ENCODE measurements at regions not wholly inside any gene's neighbourhood (a gene's known extent, or its start where the extent isn't known, plus 50 kb on each side); places are given as distances from the start of the nearest gene placed in this dataset.
"Not testable (repeated sequence)": the region's sequence is repeated elsewhere in the genome, so short reads cannot be mapped to it uniquely, and the experiment has no call there.

DNA sequence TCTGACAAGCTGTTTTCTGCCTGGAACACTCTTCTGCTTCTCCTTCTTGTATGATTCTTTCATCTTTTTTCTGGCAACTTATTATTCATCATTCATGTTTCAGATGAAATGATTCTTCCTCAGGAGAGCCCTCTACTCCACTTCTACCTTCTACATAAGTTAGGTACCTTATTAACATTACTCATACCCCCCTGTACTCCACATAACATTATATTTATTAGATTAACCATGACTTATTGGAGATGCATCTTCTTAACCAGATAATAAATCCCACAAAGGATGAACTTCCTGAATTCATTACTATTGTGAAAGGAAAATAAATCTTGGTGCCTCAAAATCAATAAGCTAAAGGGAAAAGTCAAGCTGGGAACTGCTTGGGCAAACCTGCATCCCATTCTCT, 1636.5 kb upstream of the FLRT2 start:
- POLR2A ChIA-PET, result no interaction called here
- intact Hi-C loops (cut with DNase I, micrococcal nuclease), result no loop called here
- CTCF ChIA-PET, result no interaction called here
- no peak overlapping the region for H3K4me3 Mint-ChIP-seq
- no peak overlapping the region for H3K27ac Mint-ChIP-seq
- DNase-seq (no peak), ATAC-seq (no peak)
- peaks cover 3% of the 10 kb centered on the region for H3K9me3 Mint-ChIP-seq (ENCODE audit: low read depth)
- no peaks in the 10 kb centered on the region for H3K27me3 Mint-ChIP-seq
- no peaks in the 10 kb centered on the region for H3K4me1 Mint-ChIP-seq
- H3K36me3 Mint-ChIP-seq (ENCODE audit: low read depth), result no peaks in the 10 kb centered on the region

DNA sequence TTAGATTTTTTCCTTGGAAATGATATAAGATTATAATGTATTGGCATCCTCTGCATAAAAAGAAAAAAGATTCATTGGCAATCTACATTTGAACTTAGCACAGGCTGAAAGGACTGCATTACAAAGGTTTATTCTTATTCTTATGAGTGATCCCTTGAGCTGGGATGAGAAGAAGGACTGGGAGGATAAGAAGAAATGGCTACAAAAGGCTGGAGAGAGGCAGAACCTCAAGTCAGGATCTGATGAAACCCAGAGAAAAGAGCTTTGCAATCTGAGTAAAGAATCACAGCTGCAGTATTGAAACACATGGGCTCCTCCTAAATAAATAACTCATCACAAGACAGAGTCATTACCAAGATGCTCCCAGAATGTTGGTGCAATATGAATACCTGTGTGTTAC, 1635.4 kb upstream of the FLRT2 start:
- no peak overlapping the region for H3K27ac Mint-ChIP-seq
- DNase-seq, result no peak
- ATAC-seq, result no peak
- intact Hi-C loops (cut with DNase I, micrococcal nuclease), result no loop called here
- H3K36me3 Mint-ChIP-seq (ENCODE audit: low read depth), result no peaks in the 10 kb centered on the region
- H3K9me3 Mint-ChIP-seq (ENCODE audit: low read depth), result peaks cover 3% of the 10 kb centered on the region
- CTCF ChIA-PET, result no interaction called here
- POLR2A ChIA-PET, result no interaction called here
- H3K4me3 Mint-ChIP-seq, result no peak overlapping the region
- no peaks in the 10 kb centered on the region for H3K27me3 Mint-ChIP-seq
- no peaks in the 10 kb centered on the region for H3K4me1 Mint-ChIP-seq

DNA sequence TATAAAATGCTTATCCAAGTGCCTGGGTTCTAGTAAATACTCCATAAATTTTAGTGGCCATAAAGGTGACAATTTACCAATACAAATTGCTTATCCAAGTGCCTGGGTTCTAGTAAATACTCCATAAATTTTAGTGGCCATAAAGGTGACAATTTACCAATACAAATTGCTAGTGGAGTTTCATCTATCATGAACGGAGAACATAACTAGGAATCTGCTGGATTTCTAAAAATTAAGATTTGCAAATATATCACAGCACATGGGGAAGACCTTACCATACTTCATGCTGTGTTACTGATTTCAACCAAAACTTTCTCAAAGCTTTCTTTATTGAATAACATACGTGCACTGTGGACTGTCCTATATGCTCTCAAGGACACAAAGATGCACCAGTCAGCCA, 1631.4 kb upstream of the FLRT2 start:
- ATAC-seq; H3K27me3 Mint-ChIP-seq; H3K36me3 Mint-ChIP-seq (ENCODE audit: low read depth); H3K9me3 Mint-ChIP-seq (ENCODE audit: low read depth); DNase-seq; CTCF ChIA-PET; intact Hi-C loops (cut with DNase I, micrococcal nuclease); H3K4me3 Mint-ChIP-seq; H3K27ac Mint-ChIP-seq; POLR2A ChIA-PET; H3K4me1 Mint-ChIP-seq: not testable (repeated sequence)

DNA sequence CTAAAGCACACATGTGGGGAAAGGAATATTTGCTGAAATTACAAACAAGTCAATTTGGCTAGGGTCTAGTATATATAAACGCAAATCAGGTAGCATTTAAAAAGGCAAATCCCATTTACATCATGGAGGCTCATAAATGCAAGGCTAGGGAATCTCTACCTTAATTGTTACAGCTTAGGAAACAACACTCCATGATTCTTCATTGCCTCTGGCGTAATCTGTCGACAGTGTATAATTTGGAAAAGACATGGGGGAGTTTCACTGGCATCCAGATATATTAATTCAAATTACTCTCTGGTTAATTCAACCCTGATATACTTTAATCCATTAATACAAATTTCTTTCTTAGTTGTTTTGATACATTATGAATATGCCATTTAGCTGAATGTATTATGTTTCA, 1630.2 kb upstream of the FLRT2 start:
- H3K4me3 Mint-ChIP-seq, result no peak overlapping the region
- no peak overlapping the region for H3K27ac Mint-ChIP-seq
- no peaks in the 10 kb centered on the region for H3K4me1 Mint-ChIP-seq
- ChIA-PET CTCF (no interaction called here), POLR2A (no interaction called here)
- no peak for DNase-seq
- intact Hi-C loops (cut with DNase I, micrococcal nuclease), result no loop called here
- no peaks in the 10 kb centered on the region for H3K36me3 Mint-ChIP-seq (ENCODE audit: low read depth)
- ATAC-seq, result no peak
- H3K27me3 Mint-ChIP-seq, result no peaks in the 10 kb centered on the region
- H3K9me3 Mint-ChIP-seq (ENCODE audit: low read depth), result peaks cover 8% of the 10 kb centered on the region

DNA sequence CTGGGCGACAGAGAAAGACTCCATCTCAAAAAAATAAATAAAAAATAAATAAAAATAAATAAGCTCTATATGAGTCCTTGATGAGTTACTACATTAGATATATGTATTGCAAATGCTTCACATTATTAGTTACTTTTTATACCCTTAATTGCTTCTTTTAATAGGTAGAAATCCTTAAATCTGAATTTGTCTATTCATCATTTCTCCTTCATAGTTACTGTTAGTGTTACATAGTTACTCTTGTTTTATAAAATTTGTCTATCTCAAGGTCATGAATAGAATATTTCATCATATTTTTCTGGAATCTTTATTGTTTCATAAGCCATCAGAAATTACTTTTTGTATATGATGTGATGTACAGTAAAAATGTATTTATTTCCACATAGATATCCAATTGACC, 1624.8 kb upstream of the FLRT2 start:
- intact Hi-C loops (cut with DNase I, micrococcal nuclease), result no loop called here
- Mint-ChIP-seq H3K4me1 (no peaks in the 10 kb centered on the region), H3K27ac (no peak overlapping the region), H3K27me3 (no peaks in the 10 kb centered on the region), H3K36me3 (ENCODE audit: low read depth) (no peaks in the 10 kb centered on the region), H3K4me3 (no peak overlapping the region), H3K9me3 (ENCODE audit: low read depth) (peaks cover 8% of the 10 kb centered on the region)
- ChIA-PET POLR2A (no interaction called here), CTCF (interaction anchor here (0.7 kb wide), 1 partner anchor 15 kb away, joined by 3 read pairs; no protein-coding TSS in a partner anchor)
- DNase-seq (no peak), ATAC-seq (no peak)

DNA sequence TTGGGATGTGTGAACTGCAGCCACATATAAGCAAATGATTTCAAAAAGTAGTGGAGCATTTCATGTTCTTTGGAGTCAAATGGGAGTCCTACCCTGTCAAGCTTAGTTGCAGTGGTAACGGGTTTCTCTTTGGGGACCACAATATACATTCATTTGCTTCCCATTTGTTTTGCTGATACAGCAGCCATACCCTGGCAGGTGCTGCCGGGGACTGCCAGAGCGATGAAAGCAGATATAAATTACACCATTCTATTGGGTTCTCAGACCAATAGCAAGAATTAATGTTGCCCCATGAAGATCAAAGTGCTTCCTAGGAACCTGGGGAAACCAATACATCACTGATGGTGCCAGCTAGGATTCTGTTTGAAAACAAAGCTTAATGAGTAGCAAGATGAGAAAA, 1621.5 kb upstream of the FLRT2 start:
- ChIA-PET POLR2A (no interaction called here), CTCF (no interaction called here)
- Mint-ChIP-seq H3K9me3 (ENCODE audit: low read depth) (peaks cover 14% of the 10 kb centered on the region), H3K4me3 (no peak overlapping the region), H3K27ac (no peak overlapping the region), H3K27me3 (no peaks in the 10 kb centered on the region), H3K4me1 (no peaks in the 10 kb centered on the region), H3K36me3 (ENCODE audit: low read depth) (no peaks in the 10 kb centered on the region)
- DNase-seq (no peak), ATAC-seq (no peak)
- intact Hi-C loops (cut with DNase I, micrococcal nuclease), result no loop called here

DNA sequence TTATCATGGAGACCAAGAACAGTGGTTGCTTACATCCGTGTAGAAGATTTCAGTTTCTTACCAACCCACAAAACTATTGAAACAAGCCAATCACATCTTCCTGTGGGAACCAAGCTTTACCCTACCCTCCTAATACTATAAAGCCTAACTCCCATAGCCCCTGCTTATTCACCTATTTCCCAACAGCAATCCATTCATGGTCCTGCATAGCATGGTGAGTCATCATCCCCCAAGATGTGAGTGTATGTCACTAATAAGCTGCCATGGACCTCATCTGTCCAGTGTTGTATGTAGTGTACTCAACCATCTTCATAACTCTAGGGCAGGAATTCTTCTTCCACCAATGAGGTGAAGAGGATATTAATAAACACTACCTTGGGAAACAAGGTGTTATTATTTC, 1620.4 kb upstream of the FLRT2 start:
- no peaks in the 10 kb centered on the region for H3K36me3 Mint-ChIP-seq (ENCODE audit: low read depth)
- no peak for DNase-seq
- H3K9me3 Mint-ChIP-seq (ENCODE audit: low read depth), result peaks cover 13% of the 10 kb centered on the region
- H3K4me3 Mint-ChIP-seq, result no peak overlapping the region
- CTCF ChIA-PET, result no interaction called here
- no peak overlapping the region for H3K27ac Mint-ChIP-seq
- H3K27me3 Mint-ChIP-seq, result no peaks in the 10 kb centered on the region
- intact Hi-C loops (cut with DNase I, micrococcal nuclease), result no loop called here
- no peaks in the 10 kb centered on the region for H3K4me1 Mint-ChIP-seq
- ATAC-seq, result no peak
- POLR2A ChIA-PET, result no interaction called here

DNA sequence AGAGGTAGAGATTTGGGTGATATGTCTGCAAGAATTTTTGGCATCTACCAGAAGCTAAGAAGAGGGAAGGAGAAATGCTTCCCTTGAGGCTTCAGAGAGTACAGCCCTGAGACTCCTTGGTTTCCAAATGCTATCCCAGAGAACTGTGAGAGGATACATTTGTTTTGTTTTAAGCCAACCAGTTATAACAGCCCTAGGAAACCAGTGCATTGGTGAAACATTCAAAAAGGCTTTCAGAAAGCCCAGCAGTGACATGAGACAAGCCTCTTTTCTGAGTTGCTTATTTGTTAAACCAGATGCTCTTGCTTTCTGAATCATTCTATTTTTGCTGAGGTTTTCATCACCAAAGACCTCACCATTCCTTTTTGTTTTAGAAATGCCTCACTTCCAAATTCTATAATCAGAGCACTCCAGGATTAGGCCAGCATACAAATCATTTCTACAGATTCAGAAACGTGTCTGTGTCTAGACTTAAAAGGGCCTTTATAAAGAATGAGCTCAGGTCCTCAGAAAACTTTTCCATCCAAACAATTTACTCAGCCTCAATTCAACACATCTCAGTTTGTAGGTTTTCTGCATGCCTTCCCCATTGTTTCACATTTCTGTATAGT, 1617.8 kb upstream of the FLRT2 start:
- H3K9me3 Mint-ChIP-seq (ENCODE audit: low read depth), result peaks cover 23% of the 10 kb centered on the region
- H3K27me3 Mint-ChIP-seq, result no peaks in the 10 kb centered on the region
- DNase-seq (no peak), ATAC-seq (no peak)
- CTCF ChIA-PET, result no interaction called here
- POLR2A ChIA-PET, result no interaction called here
- H3K4me1 Mint-ChIP-seq, result no peaks in the 10 kb centered on the region
- intact Hi-C loops (cut with DNase I, micrococcal nuclease), result no loop called here
- no peak overlapping the region for H3K4me3 Mint-ChIP-seq
- no peaks in the 10 kb centered on the region for H3K36me3 Mint-ChIP-seq (ENCODE audit: low read depth)
- no peak overlapping the region for H3K27ac Mint-ChIP-seq

DNA sequence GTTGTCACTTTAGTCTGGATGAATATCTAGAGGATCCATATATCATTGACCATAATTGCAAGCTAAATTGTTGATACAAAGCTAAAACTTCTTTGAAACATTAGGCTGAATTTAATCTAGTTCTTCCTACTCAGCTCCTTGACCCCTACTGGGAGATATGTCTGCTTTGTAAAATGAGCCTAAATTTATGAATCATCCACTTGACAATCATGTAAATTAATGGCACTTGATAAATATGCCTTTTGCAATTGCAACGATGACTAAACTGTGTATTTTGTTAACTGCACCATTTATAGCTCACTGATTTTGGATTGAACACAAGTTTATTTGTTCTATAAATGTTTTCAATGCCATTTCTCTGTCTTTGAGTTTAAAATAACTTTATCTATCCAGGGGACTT, 1616.5 kb upstream of the FLRT2 start:
- CTCF ChIA-PET, result no interaction called here

DNA sequence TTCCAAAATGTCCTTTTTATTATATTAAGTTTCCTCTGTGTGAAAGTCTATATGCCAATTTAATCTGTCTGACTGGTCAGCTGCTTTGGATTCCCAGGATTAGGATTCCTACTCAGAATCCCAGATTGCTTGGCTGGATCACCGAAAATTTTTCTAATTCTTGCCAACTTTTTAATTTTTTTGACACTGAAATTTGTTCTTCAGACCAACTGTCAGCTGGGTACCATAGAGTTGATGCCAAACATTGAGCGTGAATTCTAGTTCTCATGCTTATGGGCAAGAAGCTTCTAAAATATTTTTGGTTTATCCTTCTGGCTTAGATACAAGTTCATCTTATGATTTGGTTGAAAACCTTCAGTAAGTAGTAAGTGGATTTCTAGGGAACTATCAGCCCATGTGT, 1611.4 kb upstream of the FLRT2 start:
- ATAC-seq (no peak), DNase-seq (no peak)
- CTCF ChIA-PET, result no interaction called here
- intact Hi-C loops (cut with DNase I, micrococcal nuclease), result no loop called here
- Mint-ChIP-seq H3K4me1 (no peaks in the 10 kb centered on the region), H3K27ac (no peak overlapping the region), H3K4me3 (no peak overlapping the region), H3K27me3 (no peaks in the 10 kb centered on the region), H3K9me3 (ENCODE audit: low read depth) (peaks cover 13% of the 10 kb centered on the region), H3K36me3 (ENCODE audit: low read depth) (no peaks in the 10 kb centered on the region)
- POLR2A ChIA-PET, result no interaction called here

More for the DNA sequence above, 1616.5 kb upstream of the FLRT2 start:
- Mint-ChIP-seq H3K27ac (no peak overlapping the region), H3K4me1 (no peaks in the 10 kb centered on the region), H3K36me3 (ENCODE audit: low read depth) (no peaks in the 10 kb centered on the region), H3K4me3 (no peak overlapping the region), H3K27me3 (no peaks in the 10 kb centered on the region), H3K9me3 (ENCODE audit: low read depth) (peaks cover 24% of the 10 kb centered on the region)
- no peak for DNase-seq
- no peak for ATAC-seq
- POLR2A ChIA-PET, result no interaction called here
- intact Hi-C loops (cut with DNase I, micrococcal nuclease), result no loop called here

DNA sequence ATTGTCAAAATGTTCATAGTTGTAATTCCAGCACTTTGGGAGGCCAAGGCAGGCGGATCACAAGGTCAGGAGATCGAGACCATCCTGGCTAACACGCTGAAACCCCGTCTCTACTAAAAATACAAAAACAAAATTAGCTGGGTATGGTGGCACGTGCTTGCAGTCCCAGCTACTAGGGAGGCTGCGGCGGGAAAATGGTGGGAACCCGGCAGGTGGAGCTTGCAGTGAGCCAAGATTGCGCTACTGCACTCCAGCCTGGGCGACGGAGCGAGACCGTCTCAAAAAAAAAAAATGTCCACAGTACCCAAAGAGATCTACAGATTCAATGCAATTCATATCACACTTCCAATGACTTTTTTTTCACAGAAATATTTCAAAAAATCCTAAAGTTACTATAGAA, 1610.3 kb upstream of the FLRT2 start:
- DNase-seq; intact Hi-C loops (cut with DNase I, micrococcal nuclease): not testable (repeated sequence)
- peaks cover 13% of the 10 kb centered on the region for H3K9me3 Mint-ChIP-seq (ENCODE audit: low read depth)

DNA sequence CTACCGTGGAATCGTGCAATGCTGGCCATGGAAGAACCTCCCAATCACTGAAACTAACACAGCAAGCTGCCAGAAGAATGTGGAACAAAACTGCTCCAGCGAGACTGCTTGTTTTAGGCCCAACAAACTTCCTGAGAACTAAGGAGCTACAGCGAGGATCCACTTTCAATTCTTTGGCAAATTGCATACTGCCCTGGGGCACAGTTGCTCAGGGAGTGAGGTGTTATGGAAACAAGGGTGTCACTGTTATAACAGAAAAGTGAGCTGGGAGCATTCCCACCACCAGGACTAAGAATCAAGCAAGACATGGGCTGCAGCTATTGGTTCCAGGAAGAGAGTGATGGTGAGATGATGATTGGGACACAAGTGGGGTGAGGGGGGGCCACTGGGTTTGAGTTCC, 1606.1 kb upstream of the FLRT2 start:
- Mint-ChIP-seq H3K27ac (no peak overlapping the region), H3K4me1 (no peaks in the 10 kb centered on the region)
- intact Hi-C loops (cut with DNase I, micrococcal nuclease), result no loop called here

More for the DNA sequence above, 1610.3 kb upstream of the FLRT2 start:
- H3K36me3 Mint-ChIP-seq (ENCODE audit: low read depth); H3K27ac Mint-ChIP-seq; H3K4me1 Mint-ChIP-seq; H3K4me3 Mint-ChIP-seq; ATAC-seq; H3K27me3 Mint-ChIP-seq; POLR2A ChIA-PET: not testable (repeated sequence)
- CTCF ChIA-PET, result interaction anchor here (0.7 kb wide), 1 partner anchor 892 kb away, joined by 3 read pairs; no protein-coding TSS in a partner anchor

DNA sequence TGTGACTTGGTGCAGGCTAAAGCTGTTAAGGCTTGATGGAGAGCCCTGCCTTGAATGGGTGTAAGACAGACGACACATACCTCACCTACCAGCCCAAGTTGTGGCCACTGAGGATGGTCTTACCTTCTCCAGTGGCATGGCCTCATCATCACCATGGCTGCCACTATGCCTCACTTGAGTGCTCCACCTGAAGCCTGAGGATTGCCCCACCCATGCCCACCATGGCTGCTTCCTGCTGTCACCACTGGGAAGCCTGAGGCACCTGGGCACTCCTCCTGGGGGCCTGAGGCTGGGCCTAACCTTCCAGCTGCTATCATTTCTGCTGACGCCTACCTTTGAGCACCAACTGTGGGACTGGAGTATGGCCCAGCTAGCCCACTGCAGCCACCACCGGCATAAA, 1605.7 kb upstream of the FLRT2 start:
- no peak overlapping the region for H3K4me3 Mint-ChIP-seq
- H3K9me3 Mint-ChIP-seq (ENCODE audit: low read depth), result peaks cover 7% of the 10 kb centered on the region
- ATAC-seq (no peak), DNase-seq (no peak)
- intact Hi-C loops (cut with DNase I, micrococcal nuclease), result no loop called here
- ChIA-PET POLR2A (no interaction called here), CTCF (no interaction called here)
- no peaks in the 10 kb centered on the region for H3K4me1 Mint-ChIP-seq
- H3K36me3 Mint-ChIP-seq (ENCODE audit: low read depth), result no peaks in the 10 kb centered on the region
- no peak overlapping the region for H3K27ac Mint-ChIP-seq
- H3K27me3 Mint-ChIP-seq, result no peaks in the 10 kb centered on the region

More for the DNA sequence above, 1606.1 kb upstream of the FLRT2 start:
- Mint-ChIP-seq H3K36me3 (ENCODE audit: low read depth) (no peaks in the 10 kb centered on the region), H3K27me3 (no peaks in the 10 kb centered on the region), H3K9me3 (ENCODE audit: low read depth) (peaks cover 5% of the 10 kb centered on the region), H3K4me3 (no peak overlapping the region)
- ChIA-PET CTCF (no interaction called here), POLR2A (no interaction called here)
- no peak for DNase-seq
- no peak for ATAC-seq
